Right hindlimb (tissue), 1 donor: ENCODE measurements at regions not wholly inside any gene's neighbourhood (a gene's known extent, or its start where the extent isn't known, plus 50 kb on each side); places are given as distances from the start of the nearest gene placed in this dataset.

Experiments used
- DNase-seq: peaks from one replicate; pipeline ENCODE4 v3.0.0-alpha.2; 2018

DNA sequence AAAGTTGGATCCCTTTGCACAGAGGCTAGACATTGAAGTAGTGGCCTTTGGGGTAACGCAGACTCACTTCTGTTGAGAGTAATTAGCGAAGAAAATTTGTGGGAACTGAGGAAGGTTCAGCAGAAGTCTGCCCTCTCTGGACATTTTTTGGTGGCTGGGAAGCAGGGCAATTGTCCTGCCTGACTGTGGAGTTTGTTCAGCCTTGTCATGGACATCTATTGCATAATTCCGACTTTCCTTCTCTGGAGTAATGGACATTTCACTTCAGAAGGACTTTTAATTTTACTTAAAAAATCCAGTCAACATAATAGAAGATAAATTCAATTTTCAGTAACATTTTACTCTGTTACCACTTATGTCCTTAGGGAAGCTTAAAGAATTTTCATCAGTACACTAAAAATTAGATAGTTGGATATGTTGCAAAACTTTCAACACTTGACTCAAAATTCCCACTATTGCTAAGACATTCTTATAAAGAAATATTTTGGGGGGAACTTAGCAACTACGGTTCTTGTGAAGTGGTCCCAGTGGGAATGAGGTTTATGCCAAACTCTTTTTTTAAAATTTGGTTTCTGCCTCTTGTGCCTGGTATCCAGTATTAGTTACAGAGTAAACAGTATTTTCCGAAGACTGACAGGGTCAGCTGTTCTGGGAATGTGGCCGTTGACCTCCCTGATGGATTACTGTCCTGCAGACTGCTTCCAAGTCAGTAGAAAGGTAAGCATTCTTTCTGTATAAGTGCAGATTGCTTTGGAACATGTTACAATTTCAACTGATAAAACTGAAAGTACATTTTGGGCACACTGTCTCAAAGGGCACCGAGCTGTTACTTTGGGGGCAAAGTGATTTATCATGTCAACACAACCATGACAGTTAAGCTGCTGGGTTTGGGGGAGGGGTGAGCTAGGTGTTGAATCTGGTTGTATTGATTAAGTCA lies 100.6 kb upstream of the MLIP start:
- peak; percentile 49 for DNase-seq

DNA sequence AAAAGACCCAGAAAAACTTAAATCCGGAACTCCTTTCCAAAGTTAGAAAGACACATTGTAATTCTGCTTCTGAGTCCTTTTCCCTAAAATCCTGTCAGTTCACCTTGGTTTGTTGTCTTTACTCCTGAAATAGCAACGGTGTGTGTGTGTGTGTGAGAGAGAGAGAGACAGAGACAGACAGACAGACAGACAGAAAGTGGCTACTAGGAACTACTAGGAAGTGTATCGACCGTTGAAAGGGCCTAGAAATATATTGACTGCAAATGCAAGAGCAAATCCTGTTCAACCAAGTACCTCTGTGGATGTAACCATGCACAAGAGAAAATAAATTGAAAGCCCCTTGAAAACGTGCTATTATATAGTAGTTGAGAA lies 100.0 kb upstream of the MLIP start:
- DNase-seq: no peak

GRCh38 chr6:54013966-54014365 lies 97.3 kb upstream of the MLIP start:
- DNase-seq: no peak

DNA sequence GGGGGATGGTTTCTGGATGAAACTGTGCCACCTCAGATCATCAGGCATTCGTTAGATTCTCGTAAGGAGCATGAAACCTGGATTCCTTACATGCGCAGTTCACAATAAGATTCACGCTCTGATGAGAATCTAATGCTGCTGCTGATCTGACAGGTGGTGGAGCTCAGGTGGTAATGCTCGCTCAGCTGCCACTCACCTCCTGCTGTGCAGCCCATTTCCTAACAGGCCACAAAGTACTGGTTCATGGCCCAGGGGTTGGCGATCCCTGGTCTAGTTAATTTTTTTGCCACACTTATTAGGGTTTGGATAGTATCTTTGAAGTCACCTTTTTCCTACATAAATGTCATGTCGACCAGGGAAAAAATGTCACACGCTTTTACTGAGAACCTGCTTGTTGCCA lies 96.8 kb upstream of the MLIP start:
- no peak for DNase-seq

DNA sequence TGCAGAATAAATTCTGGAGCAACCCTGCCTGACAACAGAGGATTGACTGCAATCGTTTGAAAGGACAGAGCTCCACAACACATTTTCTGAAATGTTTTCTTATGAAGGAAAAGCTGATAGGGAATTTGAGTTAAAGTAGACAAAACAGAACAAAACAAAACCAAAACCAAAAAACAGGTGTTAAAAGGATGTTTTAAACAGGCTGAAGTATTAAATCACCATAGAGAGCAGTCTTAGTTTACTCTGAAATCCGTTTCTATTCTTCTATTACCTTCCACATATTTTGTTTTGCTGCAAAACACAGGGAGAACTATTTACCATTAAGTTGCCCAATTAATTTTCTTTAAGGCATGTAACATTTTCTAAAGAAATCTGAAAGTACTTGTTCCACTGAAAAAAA lies 93.4 kb upstream of the MLIP start:
- no peak for DNase-seq

DNA sequence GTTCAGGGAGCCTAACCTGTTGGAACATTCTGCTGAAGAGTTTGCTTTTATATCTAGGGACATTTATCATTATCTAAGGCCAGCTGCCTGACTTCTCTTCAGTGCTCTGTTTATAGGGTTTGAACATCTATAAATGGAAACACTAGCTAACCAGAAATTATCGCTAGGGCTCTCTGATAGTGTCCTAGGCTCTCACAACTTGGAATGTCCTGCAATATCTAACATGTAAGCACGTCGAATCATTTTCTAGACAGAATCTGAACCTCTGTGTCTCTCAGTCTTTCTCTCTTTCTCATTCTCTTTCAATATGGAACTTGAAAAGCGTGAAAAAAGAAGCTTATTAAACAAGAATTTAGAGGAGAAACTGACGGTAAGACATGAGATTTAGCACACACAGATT lies 92.5 kb upstream of the MLIP start:
- no peak for DNase-seq

- no peak for DNase-seq
Observed at GRCh38 chr6:54019860-54020259, 91.4 kb upstream of the MLIP start.

- no peak for DNase-seq
Observed at GRCh38 chr6:54020334-54020733, 90.9 kb upstream of the MLIP start.

DNA sequence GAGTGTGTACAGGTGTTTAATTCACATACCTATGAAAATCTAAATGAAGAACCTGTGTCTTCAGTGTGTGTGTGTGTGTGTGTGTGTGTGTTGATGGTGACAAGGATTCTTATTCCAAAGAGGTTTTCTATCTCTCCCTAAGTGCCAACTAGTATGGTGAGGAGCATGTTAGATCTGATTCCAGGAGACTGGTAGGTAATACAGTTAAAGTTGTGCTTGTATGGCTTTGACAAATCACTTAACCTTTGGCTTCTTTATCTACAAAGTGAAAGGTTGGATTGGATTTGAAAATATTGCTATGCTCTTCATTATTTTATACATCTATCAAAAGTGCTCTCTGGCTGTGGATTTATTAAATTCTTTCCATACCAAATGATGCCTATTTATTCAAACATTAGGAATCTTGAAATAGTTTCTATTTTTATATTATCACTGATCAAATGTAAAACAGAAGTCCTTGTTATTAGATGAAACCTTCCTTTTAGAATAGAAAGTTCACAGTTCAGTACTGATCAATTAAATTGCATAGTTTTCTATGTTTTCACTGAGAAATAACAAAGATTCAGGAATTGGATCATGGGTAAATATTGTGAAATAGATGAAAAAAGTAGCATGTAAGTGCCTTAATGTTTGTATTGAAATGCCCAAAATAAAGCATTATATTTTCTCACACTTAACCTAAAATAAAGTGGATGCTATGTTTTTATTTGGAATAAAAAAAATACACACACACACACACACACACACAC lies 84.4 kb upstream of the MLIP start:
- DNase-seq: no peak

GRCh38 chr6:54028170-54028569 lies 83.1 kb upstream of the MLIP start:
- no peak for DNase-seq

DNA sequence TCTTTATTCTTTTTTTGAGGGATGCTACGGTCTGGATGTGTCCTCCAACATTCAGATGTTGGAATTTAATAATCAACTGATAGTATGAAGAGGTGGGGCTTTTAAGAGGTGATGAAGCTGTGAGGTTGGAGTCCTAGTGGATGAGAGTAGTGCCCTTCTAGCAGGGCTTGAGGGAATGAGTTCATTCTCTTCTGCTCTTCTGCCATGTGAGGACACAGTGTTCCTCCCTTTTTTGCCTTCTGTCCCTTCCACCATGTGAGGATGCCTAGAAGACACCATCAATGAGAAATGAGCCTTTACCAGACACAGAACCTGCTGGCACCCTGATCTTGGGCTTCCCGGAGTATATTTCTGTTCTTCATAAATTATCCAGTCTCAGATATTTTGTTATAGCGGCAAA lies 82.1 kb upstream of the MLIP start:
- DNase-seq: no peak

GRCh38 chr6:54031169-54031568 lies 80.1 kb upstream of the MLIP start:
- DNase-seq: no peak

GRCh38 chr6:54037277-54037779 lies 73.9 kb upstream of the MLIP start:
- no peak for DNase-seq

DNA sequence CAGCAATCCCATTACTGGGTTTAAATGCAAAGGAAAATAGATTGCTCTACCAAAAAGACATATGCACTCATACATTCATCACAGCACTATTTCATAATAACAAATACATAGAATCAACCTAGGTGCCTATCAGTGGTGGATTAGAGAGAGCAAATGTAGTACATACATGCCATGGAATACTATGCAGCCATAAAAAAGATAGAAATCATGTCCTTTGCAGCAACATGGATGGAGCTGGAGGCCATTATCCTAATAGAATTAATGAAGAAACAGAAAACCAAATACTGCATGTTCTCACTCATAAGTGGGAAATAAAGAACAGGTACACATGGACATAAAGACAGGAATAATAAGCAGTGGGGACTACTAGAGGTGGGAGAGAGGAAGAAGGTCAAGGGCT lies 70.7 kb upstream of the MLIP start:
- no peak for DNase-seq

GRCh38 chr6:54041239-54041638 lies 70.0 kb upstream of the MLIP start:
- no peak for DNase-seq

GRCh38 chr6:54043360-54043759 lies 67.9 kb upstream of the MLIP start:
- DNase-seq: no peak

GRCh38 chr6:54044059-54044458 lies 67.2 kb upstream of the MLIP start:
- no peak for DNase-seq

DNA sequence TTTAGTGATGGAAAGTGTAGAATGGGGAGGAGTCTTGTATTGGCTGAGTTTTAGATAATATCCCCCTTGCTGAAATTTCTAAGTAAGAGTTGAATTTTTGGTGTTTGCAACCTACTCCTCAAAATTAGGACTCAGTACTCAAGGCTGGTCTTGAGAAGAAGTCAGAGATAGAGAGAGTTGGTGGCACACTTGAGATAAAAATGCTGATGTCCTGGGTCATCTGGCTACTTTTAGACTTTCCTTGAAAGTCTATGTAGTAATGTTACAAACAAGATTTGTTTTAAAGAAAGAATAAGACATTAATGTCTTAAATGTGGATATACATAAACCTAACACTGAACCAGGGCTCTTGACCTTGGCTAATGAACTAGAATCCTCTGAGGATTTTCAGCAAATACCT lies 62.5 kb upstream of the MLIP start:
- no peak for DNase-seq

DNA sequence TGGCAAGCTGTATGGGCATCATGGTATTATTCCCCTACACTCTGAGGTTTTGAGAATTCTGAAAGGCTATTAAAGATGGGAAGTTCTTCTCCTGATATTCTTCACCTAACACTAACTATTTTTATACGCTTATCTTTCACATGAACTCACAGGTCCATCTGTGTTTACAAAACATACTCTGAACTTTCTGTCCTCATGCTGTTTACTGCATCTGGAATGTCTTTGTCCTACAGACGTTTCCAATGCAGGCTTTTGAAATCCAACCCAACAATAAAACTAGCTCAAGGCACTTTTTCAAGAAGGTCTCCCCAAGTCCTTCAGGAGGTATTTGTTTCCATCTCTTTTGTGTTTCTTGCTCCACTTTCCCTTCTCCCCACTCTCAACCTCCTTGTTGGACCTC lies 60.5 kb upstream of the MLIP start:
- no peak for DNase-seq

GRCh38 chr6:54053881-54054391 lies 57.3 kb upstream of the MLIP start:
- DNase-seq: peak; percentile 47

- DNase-seq: no peak
Observed at GRCh38 chr6:54056105-54056504, 55.1 kb upstream of the MLIP start.

DNA sequence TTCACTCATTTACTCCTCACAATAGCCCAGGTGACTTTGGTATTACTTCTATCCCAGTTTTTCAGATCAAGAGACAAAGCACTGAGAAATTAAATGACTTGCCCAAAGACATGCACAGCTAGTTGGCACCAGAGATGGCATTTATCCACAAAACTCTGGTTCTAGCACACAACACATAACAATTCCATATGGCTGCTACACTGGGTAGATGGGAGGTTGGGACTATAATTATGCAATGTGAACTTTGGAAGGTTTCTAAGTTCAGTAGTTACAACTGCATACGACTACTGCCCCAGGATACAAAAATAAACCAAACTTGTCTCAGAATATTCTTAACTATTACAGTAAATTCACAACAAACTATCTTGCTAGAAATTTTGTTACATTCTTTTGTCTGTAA lies 54.2 kb upstream of the MLIP start:
- no peak for DNase-seq

DNA sequence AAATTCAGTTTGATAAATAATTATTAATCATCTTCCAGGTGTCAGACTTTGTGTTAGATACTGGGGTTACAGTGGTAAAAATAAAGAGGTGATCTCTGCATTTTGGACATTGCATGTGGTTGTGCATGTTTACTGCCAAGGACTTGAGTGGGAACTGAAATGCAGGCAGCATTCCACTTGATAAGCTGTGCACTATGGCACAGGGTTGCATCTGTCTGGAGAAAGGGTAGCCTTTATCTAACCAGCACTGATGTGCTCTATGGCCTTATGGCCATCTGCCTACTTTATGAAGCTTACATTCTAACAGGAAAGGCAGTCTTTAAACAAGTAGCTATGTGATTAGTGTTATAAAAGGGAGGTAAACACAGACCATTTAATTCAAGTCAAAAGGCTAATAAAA lies 53.0 kb upstream of the MLIP start:
- DNase-seq: no peak

DNA sequence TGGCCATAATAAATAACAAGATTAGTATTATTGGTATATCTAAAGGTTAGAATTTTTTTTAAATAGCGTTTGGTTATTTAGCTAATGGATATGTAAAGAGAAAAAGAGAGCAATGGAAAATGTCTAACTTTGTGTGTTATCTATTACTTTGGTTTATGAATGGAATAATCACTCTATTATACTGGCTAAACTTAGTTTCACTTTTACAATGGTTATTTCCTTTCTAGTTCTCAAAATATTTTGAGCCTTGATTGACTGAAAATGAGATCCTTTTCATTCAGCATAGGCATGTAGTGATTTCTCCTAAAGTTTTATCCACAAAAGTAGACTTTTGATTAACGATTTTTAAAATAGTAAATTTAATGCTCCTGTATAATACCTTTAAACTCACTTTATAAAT lies 51.6 kb upstream of the MLIP start:
- DNase-seq: no peak
